ENCODE measurements at regions not wholly inside any gene's neighbourhood (a gene's known extent, or its start where the extent isn't known, plus 50 kb on each side); places are given as distances from the start of the nearest gene placed in this dataset.
"Not testable (repeated sequence)": the region's sequence is repeated elsewhere in the genome, so short reads cannot be mapped to it uniquely, and the experiment has no call there.

- DNase-seq: no peak
- Histone ChIP-seq H3K4me1 (no peaks in the 10 kb centered on the region), H3K27ac (replicated peaks) (no peak overlapping the region), H3K4me3 (no peak overlapping the region), H3K27me3 (ENCODE audit: low read depth) (no peaks in the 10 kb centered on the region), H3K36me3 (no peaks in the 10 kb centered on the region), H3K9me3 (replicated peaks) (peaks cover 3% of the 10 kb centered on the region)
- TF ChIP-seq CTCF (IDR thresholded peaks at IDR 0.05; ENCODE audit: borderline replicate concordance): no peak
- intact Hi-C loops (cut with micrococcal nuclease): loop anchor here (10.0 kb wide), 1 partner anchor 58 kb away; no protein-coding TSS in a partner anchor
Measured at GRCh38 chr9:30622561-30622960, 1761.9 kb upstream of the ACO1 start.

- no peak overlapping the region for H3K4me3 ChIP-seq
- H3K4me1 ChIP-seq: no peaks in the 10 kb centered on the region
- no peak for TF ChIP-seq CTCF (IDR thresholded peaks at IDR 0.05; ENCODE audit: borderline replicate concordance)
- H3K36me3 ChIP-seq: no peaks in the 10 kb centered on the region
- H3K27ac ChIP-seq (replicated peaks): no peak overlapping the region
- DNase-seq: no peak
- no peaks in the 10 kb centered on the region for H3K9me3 ChIP-seq (replicated peaks)
- intact Hi-C loops (cut with micrococcal nuclease): loop anchor here (10.0 kb wide), 1 partner anchor 64 kb away; no protein-coding TSS in a partner anchor
- H3K27me3 ChIP-seq (ENCODE audit: low read depth): no peaks in the 10 kb centered on the region
Measured at GRCh38 chr9:30628915-30629567, 1755.4 kb upstream of the ACO1 start.

GRCh38 chr9:30630459-30630858 lies 1754.0 kb upstream of the ACO1 start:
- intact Hi-C loops (cut with micrococcal nuclease): no loop called here
- no peak for TF ChIP-seq CTCF (IDR thresholded peaks at IDR 0.05; ENCODE audit: borderline replicate concordance)
- no peaks in the 10 kb centered on the region for H3K36me3 ChIP-seq
- H3K27ac ChIP-seq (replicated peaks): no peak overlapping the region
- no peaks in the 10 kb centered on the region for H3K9me3 ChIP-seq (replicated peaks)
- no peak for DNase-seq
- H3K4me3 ChIP-seq: no peak overlapping the region
- H3K4me1 ChIP-seq: no peaks in the 10 kb centered on the region
- no peaks in the 10 kb centered on the region for H3K27me3 ChIP-seq (ENCODE audit: low read depth)

GRCh38 chr9:30646639-30647038 lies 1737.8 kb upstream of the ACO1 start:
- H3K4me3 ChIP-seq; H3K27me3 ChIP-seq (ENCODE audit: low read depth); intact Hi-C loops (cut with micrococcal nuclease); H3K27ac ChIP-seq (replicated peaks); DNase-seq; H3K4me1 ChIP-seq; H3K36me3 ChIP-seq: not testable (repeated sequence)
- H3K9me3 ChIP-seq (replicated peaks): peaks cover 31% of the 10 kb centered on the region

GRCh38 chr9:30661925-30662324 lies 1722.5 kb upstream of the ACO1 start:
- H3K9me3 ChIP-seq (replicated peaks): no peaks in the 10 kb centered on the region
- no peaks in the 10 kb centered on the region for H3K27me3 ChIP-seq (ENCODE audit: low read depth)
- no peak overlapping the region for H3K27ac ChIP-seq (replicated peaks)
- H3K4me1 ChIP-seq: no peaks in the 10 kb centered on the region
- intact Hi-C loops (cut with micrococcal nuclease): no loop called here
- H3K4me3 ChIP-seq: no peak overlapping the region
- H3K36me3 ChIP-seq: no peaks in the 10 kb centered on the region
- no peak for TF ChIP-seq CTCF (IDR thresholded peaks at IDR 0.05; ENCODE audit: borderline replicate concordance)
- no peak for DNase-seq

- no peak for TF ChIP-seq CTCF (IDR thresholded peaks at IDR 0.05; ENCODE audit: borderline replicate concordance)
- no peaks in the 10 kb centered on the region for H3K36me3 ChIP-seq
- intact Hi-C loops (cut with micrococcal nuclease): no loop called here
- no peak overlapping the region for H3K4me3 ChIP-seq
- no peak for DNase-seq
- no peaks in the 10 kb centered on the region for H3K9me3 ChIP-seq (replicated peaks)
- H3K27me3 ChIP-seq (ENCODE audit: low read depth): no peaks in the 10 kb centered on the region
- no peaks in the 10 kb centered on the region for H3K4me1 ChIP-seq
- H3K27ac ChIP-seq (replicated peaks): no peak overlapping the region
Measured at GRCh38 chr9:30670805-30671562, 1713.5 kb upstream of the ACO1 start.

Data from left ventricle myocardium inferior (tissue), 1 donor.